SK-N-SH (cell line): ENCODE measurements at regions not wholly inside any gene's neighbourhood (a gene's known extent, or its start where the extent isn't known, plus 50 kb on each side); places are given as distances from the start of the nearest gene placed in this dataset.

ENCODE experiments used
- CTCF ChIA-PET: fragments of 300-600, 350-600 bp; formaldehyde crosslinking; extraction: SDS; loops from one replicate; lab custom pipeline; 2021; lab: Yijun Ruan, JAX
- POLR2A ChIA-PET: fragments of 350-600 bp; sonication (Branson Sonifier 250); formaldehyde crosslinking; extraction: SDS; loops from one replicate; lab custom pipeline; 2020; ENCODE audit warnings: antibody characterized with exemption, inconsistent platforms; lab: Yijun Ruan, JAX
- DNase-seq: peaks from one replicate; pipeline ENCODE4 v3.0.0; 2012
- H2AFZ ChIP-seq: fragments of 200-600 bp; sonication (generic); 2 replicates; pipeline ENCODE4 v1.8.1; 2016; ENCODE audit warnings: antibody characterized with exemption, mild to moderate bottlenecking, low read depth
- H3F3A ChIP-seq: fragments of 200-600 bp; sonication (generic); replicated peaks from 2 replicates; pipeline ENCODE3; 2016; ENCODE audit warnings: antibody characterized with exemption, mild to moderate bottlenecking; ENCODE audit not compliant: insufficient read depth
- H3K27ac ChIP-seq, 2 experiments: fragments of 200-500 bp in 1 of 2; fragments of 200-600 bp in 1 of 2; sonication (Bioruptor generic) in 1 of 2; sonication (generic), shearing (Covaris generic) in 1 of 2; 2 replicates each; pipeline versions ENCODE4 v1.5.1 to v1.6.1; 2014 to 2016; ENCODE audit warnings: low read depth in 2 of 2, inconsistent platforms in 1 of 2, low read length in 1 of 2, mild to moderate bottlenecking in 1 of 2, mixed read lengths in 1 of 2
- H3K27me3 ChIP-seq: fragments of 200-600 bp; sonication (generic), shearing (Covaris generic); 2 replicates; pipeline ENCODE4 v1.6.1; 2016; ENCODE audit warnings: mixed run types; ENCODE audit not compliant: insufficient read depth
- H3K36me3 ChIP-seq, 2 experiments: fragments of 200-500 bp in 1 of 2; fragments of 200-600 bp in 1 of 2; sonication (Bioruptor generic) in 1 of 2; sonication (generic) in 1 of 2; replicated peaks in 1 of 2; 2 replicates each; pipeline versions ENCODE3 to v1.5.1; 2014 to 2016; ENCODE audit warnings: low read length in 1 of 2, mild to moderate bottlenecking in 1 of 2; ENCODE audit not compliant: insufficient read depth in 2 of 2, control insufficient read depth in 1 of 2
- H3K4me1 ChIP-seq, 2 experiments: fragments of 200-500 bp in 1 of 2; fragments of 200-600 bp in 1 of 2; sonication (Bioruptor generic) in 1 of 2; sonication (generic), shearing (Covaris generic) in 1 of 2; 2 replicates each; pipeline versions ENCODE4 v1.5.1 to v1.6.1; 2014 to 2016; ENCODE audit warnings: low read depth in 1 of 2, low read length in 1 of 2, mixed run types in 1 of 2; ENCODE audit not compliant: insufficient read depth in 2 of 2, control insufficient read depth in 1 of 2
- H3K4me2 ChIP-seq: fragments of 200-600 bp; sonication (generic), shearing (Covaris generic); 2 replicates; pipeline ENCODE4 v1.6.1; 2017; ENCODE audit warnings: mixed run types
- H3K4me3 ChIP-seq, 2 experiments: fragments of 200-500 bp in 1 of 2; fragments of 200-600 bp in 1 of 2; sonication (Bioruptor generic) in 1 of 2; sonication (generic), shearing (Covaris generic) in 1 of 2; 2 replicates each; pipeline versions ENCODE4 v1.5.1 to v1.8.1; 2014 to 2016; ENCODE audit warnings: low read depth in 2 of 2, inconsistent platforms in 1 of 2, low read length in 1 of 2, mild to moderate bottlenecking in 1 of 2, mixed read lengths in 1 of 2, moderate library complexity in 1 of 2
- H3K79me2 ChIP-seq: fragments of 200-600 bp; sonication (generic); 2 replicates; pipeline ENCODE4 v1.8.1; 2017; ENCODE audit warnings: mild to moderate bottlenecking; ENCODE audit not compliant: insufficient read depth
- H3K9ac ChIP-seq: fragments of 200-600 bp; sonication (generic); 2 replicates; pipeline ENCODE4 v1.6.1; 2017; ENCODE audit warnings: mixed run types
- H3K9me2 ChIP-seq: fragments of 200-600 bp; sonication (generic); 2 replicates; pipeline ENCODE4 v1.6.1; 2017; ENCODE audit warnings: mixed run types
- H3K9me3 ChIP-seq: fragments of 200-600 bp; sonication (generic); 2 replicates; pipeline ENCODE4 v1.6.1; 2017; ENCODE audit warnings: mixed run types, mild to moderate bottlenecking, moderate library complexity
- H4K20me1 ChIP-seq: fragments of 200-600 bp; sonication (generic); 2 replicates; pipeline ENCODE4 v1.6.1; 2017; ENCODE audit warnings: mild to moderate bottlenecking, mixed run types; ENCODE audit not compliant: insufficient read depth
- CHD2 ChIP-seq: fragments of 150-350 bp; IDR thresholded peaks from 2 replicates; pipeline ENCODE4 v1.6.1; 2018; ENCODE audit warnings: low read length; ENCODE audit not compliant: partially characterized antibody
- EP300 ChIP-seq, 2 experiments: IDR thresholded peaks; 2 replicates each; pipeline versions ENCODE4 v1.4.0 to v1.6.1; 2012; ENCODE audit warnings: borderline replicate concordance in 1 of 2, low read depth in 1 of 2, low read length in 1 of 2
- EZH2phosphoT487 ChIP-seq: fragments of 200-600 bp; sonication (generic); IDR thresholded peaks from 2 replicates; pipeline ENCODE4 v1.6.1; 2017; ENCODE audit warnings: low read depth, mixed run types, mild to moderate bottlenecking, antibody characterized with exemption, moderate library complexity, borderline replicate concordance
- GATA2 ChIP-seq: sonication (generic); formaldehyde crosslinking; IDR thresholded peaks from 2 replicates; pipeline ENCODE4 v1.5.0; 2020; ENCODE audit warnings: mild to moderate bottlenecking, missing genetic modification reagents
- JUND ChIP-seq: IDR thresholded peaks from 2 replicates; pipeline ENCODE4 v1.4.0; 2012
- MAX ChIP-seq: IDR thresholded peaks from 2 replicates; pipeline ENCODE4 v1.4.0; 2012; ENCODE audit warnings: low read depth
- NFIC ChIP-seq: IDR thresholded peaks from 2 replicates; pipeline ENCODE4 v1.4.0; 2012; ENCODE audit warnings: borderline replicate concordance
- REST ChIP-seq: IDR thresholded peaks from 2 replicates; pipeline ENCODE4 v1.6.1; 2012; ENCODE audit warnings: mild to moderate bottlenecking, low read depth, low read length, moderate library complexity
- RFX5 ChIP-seq: IDR thresholded peaks from 2 replicates; pipeline ENCODE4 v1.6.1; 2012; ENCODE audit warnings: mild to moderate bottlenecking, improper control_type of control experiment, low read length
- RXRA ChIP-seq: IDR thresholded peaks from 2 replicates; pipeline ENCODE4 v1.4.0; 2012; ENCODE audit warnings: low read depth, mild to moderate bottlenecking, borderline replicate concordance
- SIN3A ChIP-seq: IDR thresholded peaks from 2 replicates; pipeline ENCODE4 v1.6.1; 2012; ENCODE audit warnings: low read depth, mild to moderate bottlenecking, low read length, moderate library complexity, borderline replicate concordance
- USF1 ChIP-seq: IDR thresholded peaks from 2 replicates; pipeline ENCODE4 v1.4.0; 2012; ENCODE audit warnings: low read depth, borderline replicate concordance
- USF2 ChIP-seq: fragments of 150-350 bp; IDR thresholded peaks from 2 replicates; pipeline ENCODE4 v1.6.1; 2017; ENCODE audit warnings: antibody characterized with exemption, low read length, low read depth, borderline replicate concordance
- YY1 ChIP-seq: IDR thresholded peaks from 2 replicates; pipeline ENCODE4 v1.4.0; 2012; ENCODE audit warnings: low read depth, mild to moderate bottlenecking
- WGBS: methylation state at CpG from one replicate; pipeline ENCODE4 v1.1.6; 2017; ENCODE audit warnings: low lambda C conversion rate; 5-methylcytosine and 5-hydroxymethylcytosine counted together

GRCh38 chr16:52033992-52034391 is 513.0 kb downstream of the TOX3 start:
- ChIA-PET CTCF (no interaction called here), POLR2A (no interaction called here)
- Histone ChIP-seq H3F3A (no peaks in the 10 kb centered on the region), H3K4me3 (no peak overlapping the region), H4K20me1 (no peaks in the 10 kb centered on the region), H3K9me2 (no peaks in the 10 kb centered on the region), H3K27me3 (no peaks in the 10 kb centered on the region), H3K4me1 (no peaks in the 10 kb centered on the region), H3K9ac (no peak overlapping the region), H3K9me3 (no peaks in the 10 kb centered on the region), H3K27ac (no peak overlapping the region), H3K4me2 (no peak overlapping the region), H2AFZ (no peak overlapping the region), H3K36me3 (no peaks in the 10 kb centered on the region), H3K79me2 (no peaks in the 10 kb centered on the region)
- 0% methylated on average over 1 of the region's 1 CpG for WGBS
- no peak for DNase-seq
- TF ChIP-seq USF2 = no peak
- TF ChIP-seq YY1 = no peak
- no peak for TF ChIP-seq NFIC
- TF ChIP-seq RXRA = no peak
- TF ChIP-seq JUND = no peak
- TF ChIP-seq GATA2 (CRISPR knock-in tag) = no peak
- TF ChIP-seq MAX = no peak
- no peak for TF ChIP-seq REST
- no peak for TF ChIP-seq CHD2
- no peak for TF ChIP-seq EZH2phosphoT487
- no peak for TF ChIP-seq USF1
- TF ChIP-seq EP300 (IDR thresholded peaks at IDR 0.05; ENCODE audit: borderline replicate concordance in 1 of 2, low read depth in 1 of 2, low read length in 1 of 2) = no peak
- TF ChIP-seq SIN3A = no peak
- no peak for TF ChIP-seq RFX5
